Natural killer cell (primary cell): ENCODE measurements at regions not wholly inside any gene's neighbourhood (a gene's known extent, or its start where the extent isn't known, plus 50 kb on each side); places are given as distances from the start of the nearest gene placed in this dataset.

Experiments
- ATAC-seq, 3 donors: fragments of 150-1000 bp in 2 of 3; fragments of 200-7000 bp in 1 of 3; cut with Tn5 transposase; 1 replicate in 1 of 3; 2 replicates in 2 of 3; pipeline ENCODE4 v1.10.0; 2021; ENCODE audit warnings: mild to moderate bottlenecking in 2 of 3, moderate library complexity in 2 of 3
- DNase-seq, 2 donors: peaks; one replicate each; pipeline versions ENCODE4 v3.0.0 to v3.0.0-alpha.2; 2013 to 2021; ENCODE audit warnings: mixed read lengths in 1 of 2
- H3K27ac ChIP-seq: one replicate; pipeline ENCODE4 v1.5.1; 2013; ENCODE audit warnings: mild to moderate bottlenecking, low read length
- H3K27me3 ChIP-seq: one replicate; pipeline ENCODE4 v1.6.1; 2013; ENCODE audit warnings: low read length; ENCODE audit not compliant: control insufficient read depth, insufficient read depth
- H3K36me3 ChIP-seq: one replicate; pipeline ENCODE4 v1.6.1; 2013; ENCODE audit warnings: low read length; ENCODE audit not compliant: control insufficient read depth, insufficient read depth
- H3K4me1 ChIP-seq: one replicate; pipeline ENCODE4 v1.6.1; 2013; ENCODE audit warnings: low read length; ENCODE audit not compliant: control insufficient read depth, insufficient read depth
- H3K4me3 ChIP-seq: one replicate; pipeline ENCODE4 v1.5.1; 2013; ENCODE audit warnings: low read length
- H3K9me3 ChIP-seq: one replicate; pipeline ENCODE4 v1.6.1; 2013; ENCODE audit warnings: low read length; ENCODE audit not compliant: control insufficient read depth, insufficient read depth
- H3K27ac Mint-ChIP-seq, 2 donors: one replicate each; pipeline ENCODE4 v1.8.0; 2022; ENCODE audit warnings: mild to moderate bottlenecking in 2 of 2, mixed read lengths in 2 of 2, moderate library complexity in 1 of 2
- H3K27me3 Mint-ChIP-seq, 2 donors: one replicate each; pipeline ENCODE4 v1.8.0; 2022; ENCODE audit warnings: low read depth in 2 of 2, mixed read lengths in 2 of 2
- H3K36me3 Mint-ChIP-seq: one replicate; pipeline ENCODE4 v1.8.0; 2022; ENCODE audit warnings: mixed read lengths
- H3K4me1 Mint-ChIP-seq, 2 donors: one replicate each; pipeline ENCODE4 v1.8.0; 2022; ENCODE audit warnings: mixed read lengths in 2 of 2
- H3K4me3 Mint-ChIP-seq: one replicate; pipeline ENCODE4 v1.8.0; 2022; ENCODE audit warnings: mild to moderate bottlenecking, moderate library complexity, mixed read lengths
- H3K9me3 Mint-ChIP-seq, 2 donors: one replicate each; pipeline ENCODE4 v1.8.0; 2022; ENCODE audit warnings: mixed read lengths in 2 of 2
- WGBS: methylation state at CpG from one replicate; pipeline ENCODE4 v1.1.7; 2013; ENCODE audit warnings: missing lambda C conversion rate; ENCODE audit not compliant: insufficient coverage; 5-methylcytosine and 5-hydroxymethylcytosine counted together
- intact Hi-C: fragments of 100-400 bp; cut with micrococcal nuclease; formaldehyde crosslinking; loops from one replicate; pipeline ENCODE4 v1.14.2; 2022
- TF ChIP-seq, protein P1 (sequence below): fragments of 200-600 bp; IDR thresholded peaks from one replicate; pipeline ENCODE4 v1.8.0; 2022; ENCODE audit warnings: antibody characterized with exemption

DNA sequence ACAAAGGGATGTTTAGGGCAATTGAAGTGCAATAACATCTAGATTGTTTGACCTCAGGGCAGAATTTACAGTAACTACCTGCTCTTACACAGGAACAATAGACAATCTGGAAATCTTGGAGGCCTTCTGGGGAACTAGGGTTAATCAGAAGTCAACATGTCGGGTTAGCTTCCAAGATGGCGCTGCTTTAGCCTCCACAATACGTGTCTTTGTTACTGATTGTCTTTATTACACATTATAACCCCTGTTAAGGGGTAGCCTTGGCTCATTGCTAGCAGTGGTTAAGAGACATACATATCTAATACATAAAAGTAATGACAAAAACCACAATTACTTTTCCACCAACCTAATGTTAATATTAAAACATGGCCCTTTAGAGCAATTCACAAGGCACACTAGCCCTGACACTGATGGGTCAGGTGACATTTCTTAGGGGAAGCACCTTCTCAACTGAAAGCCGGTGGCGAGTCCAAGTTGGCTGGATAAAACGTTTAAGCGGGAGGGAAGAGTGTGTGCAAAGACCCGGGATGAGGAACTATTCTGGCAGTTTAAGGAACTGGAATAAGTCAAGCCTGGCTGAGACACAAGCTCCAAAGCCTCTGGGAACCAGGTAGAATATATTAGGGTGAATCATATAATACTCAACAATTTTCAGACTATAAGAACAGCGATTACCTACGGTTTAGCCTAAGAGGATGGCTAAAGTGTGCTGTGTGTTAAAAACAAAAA, 236.9 kb downstream of the BCAS1 start:
- H3K4me1 ChIP-seq, result peaks cover 58% of the 10 kb centered on the region

DNA sequence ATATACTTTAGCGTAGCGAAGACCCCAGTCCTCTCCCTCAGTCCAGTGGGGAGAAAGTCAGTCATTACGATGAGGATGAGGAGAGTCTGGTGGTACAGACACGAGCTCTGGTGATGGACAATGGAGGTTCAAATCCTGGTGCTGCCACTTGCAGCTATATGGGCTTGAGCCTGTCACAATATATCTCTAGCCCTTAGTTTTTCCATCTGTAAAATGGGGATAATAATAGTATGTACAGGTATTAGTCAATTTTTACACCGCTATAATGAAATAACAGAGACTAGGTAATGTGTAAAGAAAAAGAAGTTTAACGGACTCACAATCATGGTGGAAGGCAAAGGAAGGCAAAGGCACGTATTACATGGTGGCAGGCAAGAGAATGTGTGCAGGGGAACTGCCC, 237.9 kb downstream of the BCAS1 start:
- TF ChIP-seq, protein P1, sequence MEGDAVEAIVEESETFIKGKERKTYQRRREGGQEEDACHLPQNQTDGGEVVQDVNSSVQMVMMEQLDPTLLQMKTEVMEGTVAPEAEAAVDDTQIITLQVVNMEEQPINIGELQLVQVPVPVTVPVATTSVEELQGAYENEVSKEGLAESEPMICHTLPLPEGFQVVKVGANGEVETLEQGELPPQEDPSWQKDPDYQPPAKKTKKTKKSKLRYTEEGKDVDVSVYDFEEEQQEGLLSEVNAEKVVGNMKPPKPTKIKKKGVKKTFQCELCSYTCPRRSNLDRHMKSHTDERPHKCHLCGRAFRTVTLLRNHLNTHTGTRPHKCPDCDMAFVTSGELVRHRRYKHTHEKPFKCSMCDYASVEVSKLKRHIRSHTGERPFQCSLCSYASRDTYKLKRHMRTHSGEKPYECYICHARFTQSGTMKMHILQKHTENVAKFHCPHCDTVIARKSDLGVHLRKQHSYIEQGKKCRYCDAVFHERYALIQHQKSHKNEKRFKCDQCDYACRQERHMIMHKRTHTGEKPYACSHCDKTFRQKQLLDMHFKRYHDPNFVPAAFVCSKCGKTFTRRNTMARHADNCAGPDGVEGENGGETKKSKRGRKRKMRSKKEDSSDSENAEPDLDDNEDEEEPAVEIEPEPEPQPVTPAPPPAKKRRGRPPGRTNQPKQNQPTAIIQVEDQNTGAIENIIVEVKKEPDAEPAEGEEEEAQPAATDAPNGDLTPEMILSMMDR, result no peak
- H3K27ac Mint-ChIP-seq, result no peak overlapping the region
- intact Hi-C loops, result no loop called here
- no peaks in the 10 kb centered on the region for H3K27me3 ChIP-seq
- no peaks in the 10 kb centered on the region for H3K36me3 ChIP-seq
- no peak overlapping the region for H3K4me3 ChIP-seq
- WGBS, result 98% methylated on average over 6 of the region's 7 CpGs
- peaks cover 52% of the 10 kb centered on the region for H3K4me1 ChIP-seq
- peaks cover 59 to 64% of the 10 kb centered on the region in 2 donors for H3K4me1 Mint-ChIP-seq
- H3K36me3 Mint-ChIP-seq, result no peaks in the 10 kb centered on the region
- no peak overlapping the region for H3K27ac ChIP-seq
- no peak overlapping the region for H3K4me3 Mint-ChIP-seq
- no peaks in the 10 kb centered on the region for H3K9me3 Mint-ChIP-seq
- ATAC-seq (no peak), DNase-seq (no peak)
- H3K9me3 ChIP-seq, result no peaks in the 10 kb centered on the region
- no peaks in the 10 kb centered on the region for H3K27me3 Mint-ChIP-seq

More for the DNA sequence above, 236.9 kb downstream of the BCAS1 start:
- ATAC-seq (no peak), DNase-seq (no peak)
- intact Hi-C loops, result no loop called here
- H3K36me3 Mint-ChIP-seq, result no peaks in the 10 kb centered on the region
- Histone ChIP-seq H3K4me3 (no peak overlapping the region), H3K27me3 (no peaks in the 10 kb centered on the region), H3K27ac (peak overlapping the region; percentile 75), H3K36me3 (no peaks in the 10 kb centered on the region), H3K9me3 (no peaks in the 10 kb centered on the region)
- peaks cover 54 to 63% of the 10 kb centered on the region in 2 donors for H3K4me1 Mint-ChIP-seq
- TF ChIP-seq, protein P1, result no peak
- H3K9me3 Mint-ChIP-seq, result peaks cover 3 to 4% of the 10 kb centered on the region in 2 donors
- H3K27me3 Mint-ChIP-seq, result no peaks in the 10 kb centered on the region
- 63% methylated on average over 8 of the region's 10 CpGs for WGBS
- peak overlapping the region; percentile 45 for H3K4me3 Mint-ChIP-seq
- H3K27ac Mint-ChIP-seq, result peak overlapping the region; percentile 76 to 88

DNA sequence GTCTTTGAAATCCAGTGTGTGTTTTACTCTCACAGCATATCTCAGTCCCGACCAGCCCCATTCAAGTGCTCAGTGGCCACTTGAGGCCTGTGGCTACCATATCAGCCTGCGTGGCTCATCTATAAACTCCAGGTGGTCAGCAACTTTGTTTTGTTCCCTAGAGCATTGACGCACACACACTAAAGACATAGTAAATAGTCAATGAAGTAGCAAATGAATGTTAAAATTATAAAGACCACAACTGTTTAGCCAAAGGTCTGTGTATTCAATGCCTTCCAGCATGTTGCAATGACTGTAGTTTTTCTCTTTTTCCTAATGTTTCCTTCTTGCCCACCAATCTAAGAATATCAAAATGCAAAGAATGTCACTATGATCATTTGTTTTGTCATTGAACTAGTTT, 238.2 kb upstream of the ZNF217 start:
- H3K36me3 Mint-ChIP-seq, result no peaks in the 10 kb centered on the region
- H3K27me3 Mint-ChIP-seq, result no peaks in the 10 kb centered on the region
- H3K27ac Mint-ChIP-seq, result no peak overlapping the region
- H3K4me3 ChIP-seq, result no peak overlapping the region
- 84% methylated on average over 2 of the region's 3 CpGs for WGBS
- no peak overlapping the region for H3K4me3 Mint-ChIP-seq
- no peaks in the 10 kb centered on the region for H3K27me3 ChIP-seq
- peaks cover 45% of the 10 kb centered on the region for H3K4me1 ChIP-seq
- H3K4me1 Mint-ChIP-seq, result peaks cover 54 to 62% of the 10 kb centered on the region in 2 donors
- DNase-seq (no peak), ATAC-seq (no peak)
- intact Hi-C loops, result no loop called here
- TF ChIP-seq, protein P1, result no peak
- no peak overlapping the region for H3K27ac ChIP-seq
- H3K9me3 Mint-ChIP-seq, result no peaks in the 10 kb centered on the region
- no peaks in the 10 kb centered on the region for H3K9me3 ChIP-seq
- H3K36me3 ChIP-seq, result no peaks in the 10 kb centered on the region

DNA sequence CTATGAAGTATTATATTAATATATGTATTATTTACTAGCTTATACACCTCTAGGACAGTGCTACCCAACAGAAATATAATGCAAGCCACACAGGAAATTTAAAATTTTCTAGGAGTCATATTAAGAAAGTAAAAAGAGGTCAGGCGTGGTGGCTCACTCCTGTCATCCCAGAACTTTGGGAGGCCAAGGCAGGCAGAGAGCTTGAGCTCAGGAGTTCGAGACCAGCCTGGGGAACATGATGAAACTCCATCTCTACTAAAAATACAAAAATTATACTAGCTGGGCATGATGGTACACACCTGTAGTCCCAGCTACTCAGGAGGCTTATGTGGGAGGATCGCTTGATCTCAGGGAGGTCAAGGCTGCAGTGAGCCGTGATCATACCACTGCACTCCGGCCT, 237.6 kb upstream of the ZNF217 start:
- Histone ChIP-seq H3K36me3 (no peaks in the 10 kb centered on the region), H3K4me3 (no peak overlapping the region), H3K27ac (no peak overlapping the region), H3K9me3 (no peaks in the 10 kb centered on the region), H3K4me1 (peaks cover 40% of the 10 kb centered on the region), H3K27me3 (no peaks in the 10 kb centered on the region)
- H3K27me3 Mint-ChIP-seq, result no peaks in the 10 kb centered on the region
- no peaks in the 10 kb centered on the region for H3K9me3 Mint-ChIP-seq
- no peak overlapping the region for H3K4me3 Mint-ChIP-seq
- no peaks in the 10 kb centered on the region for H3K36me3 Mint-ChIP-seq
- ATAC-seq (no peak), DNase-seq (no peak)
- WGBS, result 96% methylated on average over 3 of the region's 5 CpGs
- TF ChIP-seq, protein P1, result no peak
- intact Hi-C loops, result no loop called here
- peak overlapping the region in 1 of 2 donors; percentile 84 for H3K27ac Mint-ChIP-seq
- H3K4me1 Mint-ChIP-seq, result peaks cover 57 to 62% of the 10 kb centered on the region in 2 donors
